Thyroid gland (tissue), 4 donors: ENCODE measurements at regions not wholly inside any gene's neighbourhood (a gene's known extent, or its start where the extent isn't known, plus 50 kb on each side); places are given as distances from the start of the nearest gene placed in this dataset.
A peak's percentile ranks its signal among the peaks of the same experiment; 100 is the strongest.

ENCODE experiments used
- DNase-seq, 2 donors: peaks; one replicate each; pipeline ENCODE4 v3.0.0-alpha.2; 2019
- H3K27ac ChIP-seq, 3 donors: fragments of 200-600 bp; sonication (generic); 1 replicate in 2 of 3; 2 replicates in 1 of 3; pipeline ENCODE4 v1.5.1; 2016 to 2019; ENCODE audit warnings: mild to moderate bottlenecking in 1 of 3, moderate library complexity in 1 of 3
- H3K27me3 ChIP-seq: fragments of 200-600 bp; sonication (generic); one replicate; pipeline ENCODE4 v1.5.1; 2019
- H3K36me3 ChIP-seq, 2 donors: fragments of 200-600 bp; sonication (generic); one replicate each; pipeline ENCODE4 v1.5.1; 2016 to 2019
- H3K4me1 ChIP-seq, 2 donors: fragments of 200-600 bp; sonication (generic); one replicate each; pipeline ENCODE4 v1.5.1; 2017 to 2019
- H3K4me3 ChIP-seq, 3 donors: fragments of 200-600 bp; sonication (generic); replicated peaks in 1 of 3; 1 replicate in 2 of 3; 2 replicates in 1 of 3; pipeline ENCODE4 v1.5.1; 2016; ENCODE audit warnings: mild to moderate bottlenecking in 1 of 3
- H3K9me3 ChIP-seq: fragments of 200-600 bp; sonication (generic); one replicate; pipeline ENCODE4 v1.5.1; 2017
- CTCF ChIP-seq, 6 experiments: fragments of 200-600 bp in 3 of 6; fragments of 450-650 bp in 3 of 6; sonication (generic) in 3 of 6; IDR thresholded peaks; one replicate each; pipeline ENCODE4 v1.5.1; 2016 to 2019; ENCODE audit warnings: antibody characterized with exemption in 6 of 6, mild to moderate bottlenecking in 2 of 6, inconsistent platforms in 1 of 6, moderate library complexity in 1 of 6
- POLR2A ChIP-seq, 2 donors: fragments of 450-650 bp; IDR thresholded peaks; one replicate each; pipeline ENCODE4 v1.6.1; 2017; ENCODE audit warnings: antibody characterized with exemption in 2 of 2, mild to moderate bottlenecking in 2 of 2, moderate library complexity in 1 of 2
- WGBS, 2 donors: methylation state at CpG; one replicate each; pipeline ENCODE4 v1.1.5; 2017; 5-methylcytosine and 5-hydroxymethylcytosine counted together
- intact Hi-C: fragments of 100-400 bp; cut with DNase I; formaldehyde crosslinking; loops from one replicate; pipeline ENCODE4 v1.15.1; 2023

GRCh38 chr14:38336298-38336697, 80.4 kb upstream of the CLEC14A start:
- no peak overlapping the region for H3K4me3 ChIP-seq
- no peaks in the 10 kb centered on the region for H3K27me3 ChIP-seq
- no peaks in the 10 kb centered on the region for H3K36me3 ChIP-seq
- no peak for DNase-seq
- no peaks in the 10 kb centered on the region for H3K9me3 ChIP-seq
- H3K27ac ChIP-seq: no peak overlapping the region
- TF ChIP-seq CTCF (IDR thresholded peaks at IDR 0.05) (no peak), POLR2A (IDR thresholded peaks at IDR 0.05) (no peak)
- intact Hi-C loops: no loop called here
- H3K4me1 ChIP-seq: no peaks in the 10 kb centered on the region

GRCh38 chr14:38330275-38330674, 74.4 kb upstream of the CLEC14A start:
- WGBS, 2 donors: 43 to 66% methylated on average over 2 of the region's 2 CpGs
- Histone ChIP-seq H3K27me3 (no peaks in the 10 kb centered on the region), H3K36me3 (no peaks in the 10 kb centered on the region), H3K4me1 (no peaks in the 10 kb centered on the region), H3K4me3 (no peak overlapping the region), H3K9me3 (no peaks in the 10 kb centered on the region), H3K27ac (no peak overlapping the region)
- TF ChIP-seq POLR2A (IDR thresholded peaks at IDR 0.05): no peak
- TF ChIP-seq CTCF (IDR thresholded peaks at IDR 0.05): no peak
- intact Hi-C loops: no loop called here
- no peak for DNase-seq

GRCh38 chr14:38329246-38329645, 73.4 kb upstream of the CLEC14A start:
- no peak overlapping the region for H3K4me3 ChIP-seq
- no peak overlapping the region for H3K27ac ChIP-seq
- no peaks in the 10 kb centered on the region for H3K36me3 ChIP-seq
- no peaks in the 10 kb centered on the region for H3K27me3 ChIP-seq
- WGBS, 2 donors: 68 to 86% methylated on average over 1 of the region's 1 CpG
- H3K4me1 ChIP-seq: no peaks in the 10 kb centered on the region
- TF ChIP-seq POLR2A (IDR thresholded peaks at IDR 0.05) (no peak), CTCF (IDR thresholded peaks at IDR 0.05) (no peak)
- intact Hi-C loops: no loop called here
- no peaks in the 10 kb centered on the region for H3K9me3 ChIP-seq
- no peak for DNase-seq

- WGBS, 2 donors: 75 to 77% methylated on average over 3 of the region's 3 CpGs
- DNase-seq: peak in 1 of 2 donors; percentile 26
These were observed 61.0 kb upstream of the CLEC14A start for GRCh38 chr14:38316922-38317321.

GRCh38 chr14:38311655-38312054, 55.8 kb upstream of the CLEC14A start:
- H3K4me3 ChIP-seq: no peak overlapping the region
- no peaks in the 10 kb centered on the region for H3K9me3 ChIP-seq
- no peaks in the 10 kb centered on the region for H3K4me1 ChIP-seq
- no peak for DNase-seq
- H3K27ac ChIP-seq: no peak overlapping the region
- TF ChIP-seq CTCF (IDR thresholded peaks at IDR 0.05) (no peak), POLR2A (IDR thresholded peaks at IDR 0.05) (no peak)
- intact Hi-C loops: no loop called here
- H3K36me3 ChIP-seq: no peaks in the 10 kb centered on the region
- no peaks in the 10 kb centered on the region for H3K27me3 ChIP-seq

More at GRCh38 chr14:38316922-38317321, 61.0 kb upstream of the CLEC14A start:
- Histone ChIP-seq H3K27ac (no peak overlapping the region), H3K27me3 (no peaks in the 10 kb centered on the region), H3K4me1 (no peaks in the 10 kb centered on the region), H3K4me3 (no peak overlapping the region), H3K36me3 (no peaks in the 10 kb centered on the region), H3K9me3 (no peaks in the 10 kb centered on the region)
- intact Hi-C loops: no loop called here
- TF ChIP-seq CTCF (IDR thresholded peaks at IDR 0.05): no peak
- no peak for TF ChIP-seq POLR2A (IDR thresholded peaks at IDR 0.05)
